ENCODE measurements at regions not wholly inside any gene's neighbourhood (a gene's known extent, or its start where the extent isn't known, plus 50 kb on each side); places are given as distances from the start of the nearest gene placed in this dataset.

DNA sequence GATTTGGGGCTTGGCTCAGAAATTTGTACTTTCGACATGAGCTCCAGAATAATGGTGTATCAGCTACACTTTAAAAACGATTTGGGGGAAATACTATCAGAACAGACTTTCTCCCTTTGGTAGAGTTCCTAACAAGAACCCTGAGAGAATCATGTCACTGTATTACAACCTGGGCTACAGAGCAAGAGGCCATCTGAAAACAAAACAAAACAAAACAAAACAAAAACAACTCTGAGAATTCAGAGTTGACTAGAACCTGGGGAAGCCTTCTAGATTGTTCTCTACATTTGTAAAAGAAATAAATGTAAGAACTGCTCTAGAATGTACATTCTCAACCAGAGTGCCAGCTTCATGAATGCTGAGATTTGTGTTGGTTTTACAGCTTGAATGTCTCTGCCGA lies 262.6 kb upstream of the SEMA3D start:
- TF ChIP-seq, protein P1, sequence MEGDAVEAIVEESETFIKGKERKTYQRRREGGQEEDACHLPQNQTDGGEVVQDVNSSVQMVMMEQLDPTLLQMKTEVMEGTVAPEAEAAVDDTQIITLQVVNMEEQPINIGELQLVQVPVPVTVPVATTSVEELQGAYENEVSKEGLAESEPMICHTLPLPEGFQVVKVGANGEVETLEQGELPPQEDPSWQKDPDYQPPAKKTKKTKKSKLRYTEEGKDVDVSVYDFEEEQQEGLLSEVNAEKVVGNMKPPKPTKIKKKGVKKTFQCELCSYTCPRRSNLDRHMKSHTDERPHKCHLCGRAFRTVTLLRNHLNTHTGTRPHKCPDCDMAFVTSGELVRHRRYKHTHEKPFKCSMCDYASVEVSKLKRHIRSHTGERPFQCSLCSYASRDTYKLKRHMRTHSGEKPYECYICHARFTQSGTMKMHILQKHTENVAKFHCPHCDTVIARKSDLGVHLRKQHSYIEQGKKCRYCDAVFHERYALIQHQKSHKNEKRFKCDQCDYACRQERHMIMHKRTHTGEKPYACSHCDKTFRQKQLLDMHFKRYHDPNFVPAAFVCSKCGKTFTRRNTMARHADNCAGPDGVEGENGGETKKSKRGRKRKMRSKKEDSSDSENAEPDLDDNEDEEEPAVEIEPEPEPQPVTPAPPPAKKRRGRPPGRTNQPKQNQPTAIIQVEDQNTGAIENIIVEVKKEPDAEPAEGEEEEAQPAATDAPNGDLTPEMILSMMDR (IDR thresholded peaks at IDR 0.05; ENCODE audit: insufficient read depth, low read depth, low read length) = no peak
- no peak for DNase-seq (ENCODE audit: low read depth)
- H3K4me3 ChIP-seq (ENCODE audit: low read depth, low read length) = no peak overlapping the region

DNA sequence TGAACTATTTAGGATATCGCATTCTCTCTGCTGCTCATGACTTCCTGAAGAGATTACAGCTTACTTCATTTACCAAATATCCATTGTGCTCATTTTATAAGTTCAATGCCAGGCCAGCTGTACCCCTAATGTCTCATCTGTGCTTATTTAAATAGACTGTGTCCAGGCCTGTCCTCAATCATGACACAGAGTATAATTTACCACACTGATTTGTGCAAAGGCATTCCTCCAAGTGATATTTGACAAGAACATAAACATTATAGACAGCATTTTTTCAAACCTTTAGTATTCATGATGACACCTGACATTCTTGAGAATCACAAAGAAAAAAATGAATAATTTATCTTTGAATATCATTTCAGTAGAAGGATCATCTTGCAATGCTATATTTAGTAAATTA lies 260.1 kb upstream of the SEMA3D start:
- H3K4me3 ChIP-seq (ENCODE audit: low read depth, low read length) = no peak overlapping the region
- TF ChIP-seq, protein P1 (IDR thresholded peaks at IDR 0.05; ENCODE audit: insufficient read depth, low read depth, low read length) = no peak

DNA sequence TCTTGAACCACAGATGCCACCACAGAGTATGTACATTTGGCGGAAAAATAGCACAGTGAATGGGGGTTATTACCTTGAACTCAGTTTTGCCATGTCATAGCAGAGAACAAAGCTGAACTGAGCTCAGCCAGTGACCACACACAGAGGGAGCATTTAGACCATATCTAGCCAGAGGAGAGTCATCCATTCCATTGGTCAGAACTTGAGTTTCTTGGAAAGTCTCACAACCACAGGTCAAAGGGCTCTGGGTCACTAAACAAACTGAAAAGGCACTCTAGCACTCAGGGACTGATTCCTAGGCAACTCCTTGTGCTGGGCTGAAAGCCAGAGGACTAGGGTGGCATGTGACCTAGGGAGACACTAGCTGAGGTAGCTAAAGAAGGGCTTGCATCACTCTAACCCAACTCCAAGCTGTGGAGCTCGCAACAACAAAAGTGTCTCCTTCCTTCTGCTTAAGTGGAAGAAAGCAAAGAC lies 239.7 kb upstream of the SEMA3D start:
- TF ChIP-seq, protein P1 (IDR thresholded peaks at IDR 0.05; ENCODE audit: insufficient read depth, low read depth, low read length) = no peak
- DNase-seq (ENCODE audit: low read depth) = no peak
- no peak overlapping the region for H3K4me3 ChIP-seq (ENCODE audit: low read depth, low read length)

More for the DNA sequence above, 260.1 kb upstream of the SEMA3D start:
- no peak for DNase-seq (ENCODE audit: low read depth)

DNA sequence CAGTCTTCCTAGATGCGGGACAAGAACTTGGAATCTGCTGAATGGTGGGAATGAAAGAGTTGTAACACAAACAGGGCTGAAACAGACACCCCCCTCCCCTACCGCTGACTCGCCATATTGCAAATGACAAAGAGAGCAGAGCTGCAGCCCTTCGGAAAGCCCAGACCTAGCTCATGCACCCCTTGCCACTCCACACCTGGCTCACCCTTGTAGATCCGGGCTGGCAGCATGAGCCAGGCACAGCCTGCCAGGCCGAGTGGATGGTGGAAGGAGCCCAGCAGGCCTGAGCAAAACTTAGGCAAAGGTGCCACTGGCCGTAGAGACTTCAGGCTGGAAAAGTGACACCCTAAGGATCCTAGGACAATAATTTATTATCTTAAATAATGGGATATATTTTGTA lies 237.4 kb upstream of the SEMA3D start:
- H3K4me3 ChIP-seq (ENCODE audit: low read depth, low read length) = no peak overlapping the region
- DNase-seq (ENCODE audit: low read depth) = no peak
- TF ChIP-seq, protein P1 (IDR thresholded peaks at IDR 0.05; ENCODE audit: insufficient read depth, low read depth, low read length) = no peak

DNA sequence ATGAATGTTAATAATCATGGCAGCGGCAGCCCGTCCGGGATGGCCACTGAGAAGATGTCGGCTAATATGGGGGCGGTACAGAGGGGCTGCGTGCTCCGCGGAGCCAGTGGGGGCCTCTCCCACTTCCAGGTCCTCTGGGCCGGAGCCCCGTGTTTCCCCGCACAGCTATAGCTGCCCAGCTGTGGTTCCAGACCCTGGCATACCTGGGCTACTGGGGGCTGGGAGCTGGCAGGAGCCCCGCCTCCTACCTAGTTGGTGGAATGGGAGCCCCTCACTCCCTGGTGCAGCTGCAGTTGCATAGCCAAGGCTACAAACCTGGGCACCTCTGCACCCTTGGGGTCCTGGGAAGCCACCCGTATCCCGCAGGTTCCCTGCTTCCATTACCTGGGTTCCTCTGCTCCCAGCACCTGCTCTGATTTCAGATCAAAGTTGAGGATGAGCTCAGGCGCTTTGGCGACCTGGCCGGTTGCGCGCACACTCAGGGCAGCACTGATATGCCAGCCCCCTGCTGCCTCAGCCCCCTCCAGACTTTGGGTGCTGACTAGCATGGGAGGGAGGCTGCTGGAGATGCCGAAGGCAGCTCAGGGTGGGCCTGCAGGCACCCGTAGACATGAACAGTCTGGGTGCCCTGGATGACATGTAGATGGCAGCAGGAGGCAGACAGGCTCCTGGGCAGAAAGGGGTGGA lies 236.5 kb upstream of the SEMA3D start:
- TF ChIP-seq, protein P1 (IDR thresholded peaks at IDR 0.05; ENCODE audit: insufficient read depth, low read depth, low read length) = no peak
- H3K4me3 ChIP-seq (ENCODE audit: low read depth, low read length) = no peak overlapping the region
- DNase-seq (ENCODE audit: low read depth) = no peak

DNA sequence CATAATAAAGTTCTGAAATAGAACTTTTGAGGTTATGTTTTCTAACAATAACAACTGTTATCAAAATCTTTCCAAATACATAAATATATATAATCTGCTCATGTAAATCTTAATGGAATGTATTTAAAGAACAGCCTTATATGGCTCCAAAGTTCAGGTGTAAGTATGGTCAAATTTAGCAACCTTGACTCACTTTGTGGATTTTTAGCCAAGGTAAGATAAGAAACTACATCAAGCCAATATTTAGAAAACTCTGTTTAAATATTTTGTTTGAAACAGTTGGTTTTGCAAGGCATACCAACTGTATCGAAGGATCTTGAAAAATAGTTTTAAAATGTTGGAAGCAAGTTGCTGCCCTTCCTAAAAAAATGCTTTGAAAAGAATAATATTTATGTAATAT lies 228.9 kb upstream of the SEMA3D start:
- H3K4me3 ChIP-seq (ENCODE audit: low read depth, low read length) = no peak overlapping the region
- no peak for DNase-seq (ENCODE audit: low read depth)
- TF ChIP-seq, protein P1 (IDR thresholded peaks at IDR 0.05; ENCODE audit: insufficient read depth, low read depth, low read length) = no peak

DNA sequence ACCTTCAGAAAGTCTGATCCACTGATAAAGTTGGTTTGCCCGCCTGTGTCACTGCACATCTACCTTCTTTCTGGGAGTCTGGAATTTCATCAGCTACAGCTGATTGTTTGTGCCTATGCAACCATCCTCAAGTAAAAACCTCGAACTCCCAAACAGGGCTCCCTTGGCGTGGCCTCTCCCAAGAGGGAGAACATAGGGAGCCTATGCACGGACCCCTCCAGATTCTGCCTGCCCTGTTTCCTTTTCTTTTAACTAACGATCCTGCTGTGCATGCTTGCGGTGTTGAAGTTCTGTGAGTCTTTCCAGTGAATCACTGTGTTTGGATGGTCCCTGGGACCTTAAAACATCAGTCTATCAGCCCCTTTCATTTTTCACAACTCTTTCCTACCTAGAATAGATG lies 226.9 kb upstream of the SEMA3D start:
- TF ChIP-seq, protein P1 (IDR thresholded peaks at IDR 0.05; ENCODE audit: insufficient read depth, low read depth, low read length) = no peak
- no peak overlapping the region for H3K4me3 ChIP-seq (ENCODE audit: low read depth, low read length)
- DNase-seq (ENCODE audit: low read depth) = no peak

All from fibroblast of villous mesenchyme (primary cell).